Caco-2 (cell line): ENCODE measurements at regions not wholly inside any gene's neighbourhood (a gene's known extent, or its start where the extent isn't known, plus 50 kb on each side); places are given as distances from the start of the nearest gene placed in this dataset.
"Not testable (repeated sequence)": the region's sequence is repeated elsewhere in the genome, so short reads cannot be mapped to it uniquely, and the experiment has no call there.

Experiments
- BruUV-seq: library from RNA; stranded (reverse); fragments of 400-500 nt; replicated peaks from 2 replicates; lab custom pipeline; 2021; lab: Mats Ljungman, UMichigan
- CTCF ChIA-PET: fragments of 300-600 bp; sonication (Branson Sonifier 250); formaldehyde crosslinking; loops from one replicate; lab custom pipeline; 2022; ENCODE audit warnings: antibody characterized with exemption; lab: Charles Lee
- POLR2A ChIA-PET: fragments of 300-600 bp; sonication (Branson Sonifier 250); formaldehyde crosslinking; loops from one replicate; lab custom pipeline; 2022; ENCODE audit warnings: antibody characterized with exemption; lab: Charles Lee
- DNase-seq, 2 experiments: peaks; one replicate each; pipeline versions ENCODE4 v3.0.0 to v3.0.0-alpha.2; 2020 to 2022
- H3K27me3 ChIP-seq: replicated peaks from 2 replicates; pipeline ENCODE4 v1.6.0; 2011; ENCODE audit warnings: low read length; ENCODE audit not compliant: control insufficient read depth, insufficient read depth
- H3K36me3 ChIP-seq: 2 replicates; pipeline ENCODE4 v1.5.1; 2011; ENCODE audit warnings: low read length; ENCODE audit not compliant: control insufficient read depth, insufficient read depth
- H3K4me1 ChIP-seq: fragments of 250-450 bp; sonication (Bioruptor Pico); 2 replicates; pipeline ENCODE4 v1.5.1; 2020; ENCODE audit warnings: mild to moderate bottlenecking
- H3K4me3 ChIP-seq: 2 replicates; pipeline ENCODE4 v1.5.1; 2011; ENCODE audit warnings: low read depth, mild to moderate bottlenecking, control low read depth, low read length
- H3K9me3 ChIP-seq: fragments of 250-450 bp; sonication (Bioruptor Pico); 2 replicates; pipeline ENCODE4 v1.5.1; 2020; ENCODE audit warnings: mild to moderate bottlenecking, moderate library complexity
- H3K27ac Mint-ChIP-seq: one replicate; pipeline ENCODE4 v1.8.0; 2022; ENCODE audit warnings: mixed read lengths; ENCODE audit not compliant: unreplicated experiment
- H3K27me3 Mint-ChIP-seq: one replicate; pipeline ENCODE4 v1.8.0; 2022; ENCODE audit warnings: mixed read lengths; ENCODE audit not compliant: insufficient read depth, unreplicated experiment
- H3K36me3 Mint-ChIP-seq: one replicate; pipeline ENCODE4 v1.8.0; 2022; ENCODE audit warnings: mild to moderate bottlenecking, mixed read lengths; ENCODE audit not compliant: insufficient read depth, unreplicated experiment
- H3K4me1 Mint-ChIP-seq: one replicate; pipeline ENCODE4 v1.8.0; 2022; ENCODE audit warnings: low read depth, mixed read lengths; ENCODE audit not compliant: unreplicated experiment
- H3K4me3 Mint-ChIP-seq: one replicate; pipeline ENCODE4 v1.8.0; 2022; ENCODE audit warnings: mild to moderate bottlenecking, moderate library complexity, mixed read lengths; ENCODE audit not compliant: unreplicated experiment
- H3K9me3 Mint-ChIP-seq: one replicate; pipeline ENCODE4 v1.8.0; 2022; ENCODE audit warnings: mixed read lengths; ENCODE audit not compliant: unreplicated experiment
- intact Hi-C: fragments of 100-400 bp; cut with micrococcal nuclease; formaldehyde crosslinking; loops from one replicate; pipeline ENCODE4 v1.10.0; 2022; ENCODE audit not compliant: unreplicated experiment

GRCh38 chr13:16201202-16201601 lies 2980.4 kb downstream of the TUBA3C start:
- POLR2A ChIA-PET, BruUV-seq, H3K27me3 ChIP-seq, CTCF ChIA-PET, H3K4me1 Mint-ChIP-seq, H3K27ac Mint-ChIP-seq, H3K4me3 ChIP-seq, H3K9me3 Mint-ChIP-seq, H3K9me3 ChIP-seq, intact Hi-C loops, H3K4me3 Mint-ChIP-seq, H3K27me3 Mint-ChIP-seq, DNase-seq, H3K36me3 ChIP-seq, H3K36me3 Mint-ChIP-seq, H3K4me1 ChIP-seq: not testable (repeated sequence)

GRCh38 chr13:16160609-16161008 lies 3021.0 kb downstream of the TUBA3C start:
- H3K4me1 ChIP-seq, H3K9me3 Mint-ChIP-seq, H3K9me3 ChIP-seq, CTCF ChIA-PET, H3K27ac Mint-ChIP-seq, H3K36me3 ChIP-seq, DNase-seq, H3K4me3 Mint-ChIP-seq, POLR2A ChIA-PET, H3K27me3 Mint-ChIP-seq, H3K4me1 Mint-ChIP-seq, H3K4me3 ChIP-seq, BruUV-seq, H3K36me3 Mint-ChIP-seq, intact Hi-C loops, H3K27me3 ChIP-seq: not testable (repeated sequence)

GRCh38 chr13:16158958-16159357 lies 3022.7 kb downstream of the TUBA3C start:
- H3K27ac Mint-ChIP-seq, H3K4me1 Mint-ChIP-seq, BruUV-seq, H3K36me3 Mint-ChIP-seq, H3K4me3 Mint-ChIP-seq, H3K36me3 ChIP-seq, DNase-seq, H3K27me3 ChIP-seq, H3K4me3 ChIP-seq, CTCF ChIA-PET, intact Hi-C loops, H3K4me1 ChIP-seq, H3K9me3 Mint-ChIP-seq, H3K9me3 ChIP-seq, H3K27me3 Mint-ChIP-seq, POLR2A ChIA-PET: not testable (repeated sequence)

GRCh38 chr13:16158016-16158415 lies 3023.6 kb downstream of the TUBA3C start:
- H3K9me3 ChIP-seq, H3K36me3 Mint-ChIP-seq, H3K4me3 Mint-ChIP-seq, H3K27me3 ChIP-seq, H3K4me1 ChIP-seq, H3K9me3 Mint-ChIP-seq, H3K4me1 Mint-ChIP-seq, H3K27me3 Mint-ChIP-seq, CTCF ChIA-PET, POLR2A ChIA-PET, BruUV-seq, H3K36me3 ChIP-seq, H3K27ac Mint-ChIP-seq, H3K4me3 ChIP-seq, intact Hi-C loops: not testable (repeated sequence)
- DNase-seq: peak in 1 of 2 experiments; percentile 7

GRCh38 chr13:16152849-16153248 lies 3028.8 kb downstream of the TUBA3C start:
- intact Hi-C loops, DNase-seq, H3K4me3 Mint-ChIP-seq, POLR2A ChIA-PET, H3K36me3 Mint-ChIP-seq, H3K4me1 ChIP-seq, H3K9me3 ChIP-seq, CTCF ChIA-PET, H3K4me1 Mint-ChIP-seq, BruUV-seq, H3K27me3 Mint-ChIP-seq, H3K27ac Mint-ChIP-seq, H3K4me3 ChIP-seq, H3K36me3 ChIP-seq, H3K27me3 ChIP-seq, H3K9me3 Mint-ChIP-seq: not testable (repeated sequence)

DNA sequence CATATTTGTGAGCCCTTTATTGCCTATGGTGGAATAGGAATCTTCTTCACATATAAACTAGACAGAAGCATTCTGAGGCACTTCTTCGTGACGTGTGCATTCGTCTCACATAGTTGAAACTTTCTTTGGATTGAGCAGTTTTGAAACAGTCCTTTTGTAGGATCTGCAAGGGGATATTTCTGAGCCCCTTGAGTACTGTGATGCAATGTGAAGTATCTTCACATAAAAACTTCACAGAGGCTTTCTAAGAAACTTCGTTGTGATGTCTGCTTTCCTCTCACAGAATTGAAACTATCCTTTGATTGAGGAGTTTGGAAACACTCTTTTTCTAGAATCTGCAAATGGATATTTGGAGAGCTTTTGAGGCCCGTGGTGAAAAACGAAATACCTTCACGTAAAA lies 3030.3 kb downstream of the TUBA3C start:
- H3K27me3 Mint-ChIP-seq, H3K4me3 Mint-ChIP-seq, H3K4me1 Mint-ChIP-seq, DNase-seq, BruUV-seq, intact Hi-C loops, H3K4me1 ChIP-seq, H3K36me3 Mint-ChIP-seq, H3K36me3 ChIP-seq, H3K27ac Mint-ChIP-seq, H3K27me3 ChIP-seq, H3K4me3 ChIP-seq, H3K9me3 ChIP-seq, CTCF ChIA-PET, H3K9me3 Mint-ChIP-seq, POLR2A ChIA-PET: not testable (repeated sequence)

DNA sequence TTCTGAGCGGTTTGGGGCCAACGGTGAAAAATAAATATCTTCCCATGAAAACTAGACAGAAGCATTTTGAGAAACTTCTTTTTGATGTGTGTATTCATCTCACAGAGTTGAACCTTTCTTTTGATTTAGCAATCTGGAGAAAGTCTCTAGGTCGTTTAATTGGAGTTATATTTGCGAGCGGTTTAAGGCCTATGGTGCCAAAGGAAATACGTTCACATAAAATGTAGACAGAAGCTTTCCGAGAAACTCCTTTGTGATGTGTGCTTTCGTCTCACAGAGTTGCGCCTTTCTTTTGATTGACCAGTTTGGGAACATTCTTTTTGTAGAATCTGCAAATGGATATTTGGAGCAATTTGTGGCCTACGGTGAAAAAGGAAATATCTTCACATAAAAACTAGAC lies 3032.2 kb downstream of the TUBA3C start:
- CTCF ChIA-PET, H3K4me3 Mint-ChIP-seq, H3K27me3 Mint-ChIP-seq, H3K4me1 Mint-ChIP-seq, BruUV-seq, DNase-seq, POLR2A ChIA-PET, intact Hi-C loops, H3K36me3 Mint-ChIP-seq, H3K4me1 ChIP-seq, H3K27ac Mint-ChIP-seq, H3K4me3 ChIP-seq, H3K27me3 ChIP-seq, H3K9me3 Mint-ChIP-seq, H3K9me3 ChIP-seq, H3K36me3 ChIP-seq: not testable (repeated sequence)
